C1 segment of cervical spinal cord (tissue), 14 donors: ENCODE measurements at regions not wholly inside any gene's neighbourhood (a gene's known extent, or its start where the extent isn't known, plus 50 kb on each side); places are given as distances from the start of the nearest gene placed in this dataset.

Experiments used
- DNase-seq, 14 donors: peaks; one replicate each; lab custom pipeline; 2025; lab: John Stamatoyannopoulos, UW

DNA sequence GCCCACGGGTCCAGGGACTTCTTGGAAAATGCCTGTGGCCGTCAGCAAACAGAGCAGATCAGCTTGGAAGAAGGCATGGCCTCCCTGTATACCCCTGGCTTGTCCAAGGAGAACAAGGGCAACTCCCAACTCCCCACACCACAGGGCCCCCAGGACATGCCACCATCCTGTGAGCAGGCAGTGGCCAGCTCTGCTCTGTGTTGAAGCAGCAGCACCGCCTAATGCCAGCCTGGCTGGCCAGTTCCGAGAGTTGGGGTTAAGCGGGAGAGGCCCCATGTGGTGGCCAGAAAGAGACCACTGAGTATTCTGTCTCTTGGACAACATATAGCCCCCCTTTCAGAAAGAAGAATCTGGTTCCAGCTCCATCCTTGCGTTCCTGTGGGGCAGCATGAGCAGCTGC is 209.2 kb downstream of the CTTN start:
- DNase-seq, result no peak

GRCh38 chr11:70608568-70609470 is 210.5 kb downstream of the CTTN start:
- DNase-seq, result no peak

DNA sequence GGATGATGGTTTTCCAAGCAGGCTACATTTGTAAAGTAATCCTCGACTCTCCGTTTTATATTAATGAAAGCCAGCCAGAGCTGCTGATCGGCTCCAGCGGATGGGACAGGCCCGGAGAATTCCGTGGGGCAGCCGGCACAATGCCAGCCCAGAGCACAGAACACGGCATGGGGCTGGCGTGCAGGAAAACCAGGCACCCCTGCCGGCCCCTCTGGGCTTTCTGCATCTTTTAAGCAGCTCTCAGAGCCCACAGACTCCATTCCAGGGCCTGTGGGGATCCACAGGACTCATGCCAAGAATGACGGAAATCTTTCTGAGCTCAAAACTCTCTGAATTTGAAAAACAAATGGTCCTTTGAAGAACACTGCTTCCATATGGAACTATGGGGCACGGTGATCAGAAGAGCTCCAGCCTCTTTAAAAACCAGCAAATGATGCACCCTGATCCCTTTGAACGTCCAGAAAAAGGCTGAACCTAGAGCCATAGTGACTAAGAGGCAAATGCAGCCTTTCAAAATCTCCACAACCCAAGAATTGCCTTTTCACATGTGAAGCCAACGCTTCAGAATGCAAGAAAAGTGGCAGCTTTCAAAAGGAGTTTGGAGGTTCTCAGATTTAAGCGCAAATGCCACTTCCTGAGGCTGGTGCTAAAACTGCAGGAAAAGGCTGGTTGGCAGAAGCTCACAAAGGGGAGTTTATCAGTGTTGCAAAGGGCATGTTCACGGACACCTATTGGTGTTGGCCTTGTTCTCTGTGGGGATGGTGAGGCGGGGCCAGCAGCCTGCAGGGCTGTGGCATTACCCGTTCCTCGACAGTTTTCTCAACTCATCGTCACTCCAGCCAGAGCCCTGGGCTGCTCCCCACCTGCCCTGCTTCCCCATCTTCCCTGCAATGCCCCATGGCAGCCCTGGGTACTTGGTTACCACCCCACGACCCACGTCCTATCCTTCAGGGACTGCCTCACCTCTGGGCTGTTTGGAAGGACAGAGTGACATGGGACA is 212.5 kb downstream of the CTTN start:
- no peak for DNase-seq

DNA sequence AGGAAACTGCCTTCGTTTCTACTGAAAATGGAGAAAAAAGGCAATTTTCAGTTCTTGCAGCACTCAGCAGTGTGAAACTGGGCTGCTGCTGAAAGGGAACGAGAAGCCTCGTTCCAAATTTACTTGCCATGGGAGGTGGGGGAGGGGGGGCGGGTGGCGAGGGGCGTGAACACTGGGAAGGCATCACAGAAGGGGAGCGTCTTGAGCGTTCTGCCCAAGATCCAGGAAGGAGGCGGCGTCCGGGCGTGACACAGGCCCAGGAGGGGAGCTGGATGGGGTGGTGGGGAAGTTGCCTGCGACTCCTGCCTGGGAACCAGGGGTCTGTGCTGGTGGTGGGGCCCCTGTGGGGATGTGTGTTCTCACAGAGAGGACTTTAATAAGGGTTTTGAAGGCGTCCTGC is 213.5 kb downstream of the CTTN start:
- no peak for DNase-seq

GRCh38 chr11:70612459-70613141 is 214.3 kb downstream of the CTTN start:
- DNase-seq, result no peak

DNA sequence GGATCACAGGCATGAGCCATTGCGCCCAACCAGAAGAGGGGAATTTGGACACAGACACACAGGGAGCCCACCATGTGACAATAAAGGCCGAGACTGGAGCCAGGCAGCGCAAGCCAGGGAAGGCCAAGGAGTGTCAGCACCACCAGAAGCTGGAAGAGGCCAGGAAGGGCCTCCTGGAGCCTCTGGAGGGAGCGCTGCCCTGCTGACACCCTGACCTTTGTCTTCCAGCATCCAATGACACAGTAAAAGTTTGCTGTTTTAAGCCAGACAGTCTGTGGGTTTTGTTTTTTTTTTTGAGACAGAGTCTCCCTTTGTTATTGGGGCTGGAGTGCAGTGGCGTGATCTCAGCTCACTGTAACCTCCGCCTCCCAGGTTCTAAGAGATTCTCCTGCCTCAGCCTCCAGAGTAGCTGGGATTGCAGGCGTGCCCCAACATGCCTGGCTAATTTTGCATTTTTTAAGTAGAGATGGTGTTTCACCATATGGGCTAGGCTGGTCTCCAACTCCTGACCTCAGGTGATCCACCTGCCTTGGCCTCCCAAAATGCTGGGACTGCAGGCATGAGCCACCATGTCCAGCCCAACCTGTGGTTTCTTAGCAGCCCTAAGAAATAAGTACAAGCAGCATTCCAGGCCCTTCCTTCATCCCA is 215.8 kb downstream of the CTTN start:
- DNase-seq, result no peak

DNA sequence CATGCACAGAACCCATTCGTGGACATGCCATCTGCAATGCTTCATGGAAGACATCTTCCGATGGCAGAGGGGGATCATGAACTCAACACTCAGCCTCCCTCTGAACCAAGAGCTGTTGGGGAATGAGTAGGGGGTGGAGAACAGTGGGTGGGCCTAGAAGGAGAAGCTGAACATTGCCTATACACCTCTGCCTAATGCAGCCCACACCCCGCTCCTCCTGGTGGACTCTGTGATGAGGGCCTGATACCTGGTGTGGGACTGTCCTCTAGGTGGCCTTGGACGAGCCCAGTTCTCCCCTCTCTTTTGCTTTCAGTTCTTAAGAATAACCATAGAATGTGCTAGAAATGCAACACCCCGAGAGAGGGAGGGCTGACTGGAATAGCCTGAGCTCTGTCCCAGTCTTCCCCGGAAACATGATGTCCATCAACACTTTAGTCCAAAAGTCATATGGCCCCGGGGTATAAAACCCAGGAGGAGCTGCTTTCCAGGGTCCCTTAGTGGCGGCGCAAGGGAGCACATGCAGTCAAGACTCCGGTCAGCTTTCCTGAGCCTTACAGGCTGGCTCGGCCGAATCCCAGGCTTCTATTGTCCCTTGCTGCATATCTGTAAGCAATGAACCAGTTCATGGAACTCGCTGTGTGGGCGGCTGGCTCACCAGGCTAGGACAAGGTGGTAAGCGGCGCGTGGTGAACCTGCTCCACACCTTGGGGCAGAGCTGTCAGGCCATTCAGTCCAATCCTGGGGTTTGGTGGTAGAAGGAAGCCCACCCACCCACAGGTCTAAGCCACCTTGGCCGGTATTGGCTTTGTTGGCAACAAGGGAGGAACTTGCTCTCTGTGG is 216.9 kb downstream of the CTTN start:
- DNase-seq, result no peak

- no peak for DNase-seq
Measured at GRCh38 chr11:70616317-70616716, 218.0 kb downstream of the CTTN start.

GRCh38 chr11:70616938-70617654 is 218.8 kb downstream of the CTTN start:
- no peak for DNase-seq

DNA sequence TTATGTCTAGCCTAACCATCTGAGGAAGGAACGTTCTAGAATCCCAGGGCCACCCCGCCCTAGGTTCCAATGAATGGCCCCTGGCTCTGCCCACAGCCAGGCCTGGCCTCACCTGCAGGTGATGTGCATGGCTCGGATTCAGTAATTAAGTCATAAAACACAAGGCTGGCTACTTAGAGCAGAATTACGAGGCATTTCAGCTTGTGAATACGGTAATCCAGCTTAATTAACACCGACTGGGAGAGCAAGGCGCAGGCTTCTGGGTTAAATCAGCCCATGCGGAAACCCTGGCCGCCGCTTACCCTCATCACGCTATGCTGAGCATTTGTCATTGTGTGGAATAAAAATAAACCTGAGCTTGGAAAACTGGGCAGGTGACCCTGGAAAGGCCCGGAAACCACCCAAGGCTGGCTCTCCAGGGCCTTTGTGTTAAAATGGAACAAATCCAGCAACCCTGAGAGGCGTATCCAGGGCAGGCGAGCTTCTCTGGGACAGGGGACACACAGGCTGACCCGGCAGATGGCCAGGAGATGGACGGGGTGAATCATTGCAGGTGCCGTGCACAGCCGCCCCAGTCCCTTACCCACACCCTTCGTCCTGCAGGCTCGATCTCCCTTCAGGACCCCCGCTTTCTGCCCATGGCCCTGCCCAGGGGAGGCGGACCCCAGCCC is 220.2 kb downstream of the CTTN start:
- DNase-seq, result peak in 1 of 14 donors; percentile 41

- DNase-seq, result no peak
Measured at GRCh38 chr11:70619591-70619990, 221.3 kb downstream of the CTTN start.

- no peak for DNase-seq
Measured at GRCh38 chr11:70620510-70621184, 222.3 kb downstream of the CTTN start.

GRCh38 chr11:70621241-70621640 is 222.9 kb downstream of the CTTN start:
- no peak for DNase-seq

- no peak for DNase-seq
Measured at GRCh38 chr11:70622091-70622490, 223.8 kb downstream of the CTTN start.

- DNase-seq, result no peak
Measured at GRCh38 chr11:70623906-70624597, 225.7 kb downstream of the CTTN start.

DNA sequence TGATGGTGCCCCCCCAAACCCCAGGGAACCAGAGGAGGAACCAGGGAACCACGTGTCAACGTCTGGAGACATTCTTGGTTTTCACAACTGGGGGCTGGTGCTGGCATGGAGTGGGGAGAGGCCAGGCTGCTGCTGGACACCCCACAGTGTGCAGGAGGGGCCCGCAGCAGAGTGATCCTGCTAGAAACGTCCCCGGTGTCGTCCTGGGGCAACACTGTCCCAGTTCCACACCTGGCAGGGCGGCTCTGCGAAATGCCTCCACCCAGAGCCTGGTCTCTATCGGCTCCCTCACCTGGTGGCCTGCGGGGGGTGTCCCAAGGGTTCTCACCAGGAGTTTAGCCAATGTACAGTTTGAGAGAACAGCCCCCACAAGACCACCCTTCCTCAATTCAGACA is 226.3 kb downstream of the CTTN start:
- DNase-seq, result no peak

GRCh38 chr11:70625051-70625450 is 226.7 kb downstream of the CTTN start:
- DNase-seq, result no peak
